ENCODE measurements at regions not wholly inside any gene's neighbourhood (a gene's known extent, or its start where the extent isn't known, plus 50 kb on each side); places are given as distances from the start of the nearest gene placed in this dataset.
A peak's percentile ranks its signal among the peaks of the same experiment; 100 is the strongest.

GRCh38 chr7:42756841-42757240 is 155.0 kb downstream of the C7orf25 start:
- no peak for DNase-seq

- no peak for DNase-seq
Observed at GRCh38 chr7:42753811-42754363, 158.0 kb downstream of the C7orf25 start.

- no peak for DNase-seq
Observed at GRCh38 chr7:42753367-42753766, 158.5 kb downstream of the C7orf25 start.

GRCh38 chr7:42750172-42750571 is 161.7 kb downstream of the C7orf25 start:
- DNase-seq = no peak

- no peak for DNase-seq
Observed at GRCh38 chr7:42747044-42747443, 164.8 kb downstream of the C7orf25 start.

- DNase-seq = no peak
Observed at GRCh38 chr7:42746214-42746613, 165.7 kb downstream of the C7orf25 start.

GRCh38 chr7:42745357-42746059 is 166.4 kb downstream of the C7orf25 start:
- peak; percentile 46 to 66 for DNase-seq

GRCh38 chr7:42744746-42745145 is 167.1 kb downstream of the C7orf25 start:
- no peak for DNase-seq

- DNase-seq = no peak
Observed at GRCh38 chr7:42743077-42743858, 168.6 kb downstream of the C7orf25 start.

GRCh38 chr7:42742318-42742717 is 169.6 kb downstream of the C7orf25 start:
- DNase-seq = no peak

GRCh38 chr7:42740408-42740807 is 171.5 kb downstream of the C7orf25 start:
- no peak for DNase-seq

- DNase-seq = no peak
Observed at GRCh38 chr7:42739638-42740037, 172.2 kb downstream of the C7orf25 start.

GRCh38 chr7:42736931-42737330 is 174.9 kb downstream of the C7orf25 start:
- no peak for DNase-seq

- DNase-seq = no peak
Observed at GRCh38 chr7:42735081-42735480, 176.8 kb downstream of the C7orf25 start.

GRCh38 chr7:42734568-42734967 is 177.3 kb downstream of the C7orf25 start:
- no peak for DNase-seq

- DNase-seq = no peak
Observed at GRCh38 chr7:42733040-42733439, 178.8 kb downstream of the C7orf25 start.

GRCh38 chr7:42730586-42730985 is 181.3 kb downstream of the C7orf25 start:
- no peak for DNase-seq

GRCh38 chr7:42729053-42729765 is 182.7 kb downstream of the C7orf25 start:
- no peak for DNase-seq

GRCh38 chr7:42727451-42727850 is 184.4 kb downstream of the C7orf25 start:
- DNase-seq = no peak

- DNase-seq = no peak
Observed at GRCh38 chr7:42726066-42726785, 185.6 kb downstream of the C7orf25 start.

GRCh38 chr7:42722716-42723115 is 189.2 kb downstream of the C7orf25 start:
- DNase-seq = no peak

- no peak for DNase-seq
Observed at GRCh38 chr7:42722198-42722597, 189.7 kb downstream of the C7orf25 start.
